Neural crest cell (in vitro differentiated cells): ENCODE measurements at regions not wholly inside any gene's neighbourhood (a gene's known extent, or its start where the extent isn't known, plus 50 kb on each side); places are given as distances from the start of the nearest gene placed in this dataset.

Experiments used
- DNase-seq: peaks from one replicate; pipeline ENCODE4 v3.0.0; 2021; ENCODE audit warnings: low read depth, mixed read lengths, low spot score
- H3K27ac Mint-ChIP-seq: one replicate; pipeline ENCODE4 v1.8.0; 2021; ENCODE audit warnings: mild to moderate bottlenecking, mixed read lengths; ENCODE audit not compliant: unreplicated experiment
- H3K27me3 Mint-ChIP-seq: 2 replicates; pipeline ENCODE4 v1.8.0; 2021; ENCODE audit warnings: low read depth, mild to moderate bottlenecking, mixed read lengths
- H3K36me3 Mint-ChIP-seq: 2 replicates; pipeline ENCODE4 v1.8.0; 2021; ENCODE audit warnings: low read depth, mild to moderate bottlenecking, mixed read lengths
- H3K4me1 Mint-ChIP-seq: 2 replicates; pipeline ENCODE4 v1.8.0; 2021; ENCODE audit warnings: mixed read lengths
- H3K4me3 Mint-ChIP-seq: one replicate; pipeline ENCODE4 v1.8.0; 2021; ENCODE audit warnings: mild to moderate bottlenecking, mixed read lengths
- H3K9me3 Mint-ChIP-seq: 2 replicates; pipeline ENCODE4 v1.8.0; 2021; ENCODE audit warnings: mixed read lengths
- TF ChIP-seq, protein P1 (sequence below): fragments of 200-600 bp; sonication (generic); conservative IDR thresholded peaks from 2 replicates; pipeline ENCODE4 v1.5.0; 2021; ENCODE audit warnings: antibody characterized with exemption, mild to moderate bottlenecking

DNA sequence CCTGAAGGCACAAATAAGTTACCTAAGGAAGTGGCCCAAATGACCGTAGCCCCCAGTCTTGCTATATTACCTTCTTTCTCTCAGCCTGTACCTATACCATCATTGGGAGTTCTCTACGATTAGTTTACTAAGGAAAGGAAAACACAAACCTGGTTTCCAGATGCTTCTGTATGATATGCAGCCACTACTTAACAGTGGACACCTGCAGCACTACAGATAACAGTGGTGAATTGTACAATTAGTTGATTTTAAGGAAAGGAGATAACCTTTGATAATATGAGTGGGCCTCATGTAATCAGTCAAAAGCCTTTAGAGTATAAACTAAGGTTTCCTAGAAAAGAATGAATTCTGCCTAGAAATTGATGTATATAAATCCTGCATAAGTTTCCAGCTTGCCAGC lies 1157.4 kb downstream of the KCNT2 start:
- Mint-ChIP-seq H3K4me1 (no peaks in the 10 kb centered on the region), H3K27ac (no peak overlapping the region), H3K27me3 (no peaks in the 10 kb centered on the region), H3K9me3 (peaks cover 12% of the 10 kb centered on the region), H3K4me3 (no peak overlapping the region), H3K36me3 (peaks cover 3% of the 10 kb centered on the region)
- no peak for DNase-seq
- TF ChIP-seq, protein P1, sequence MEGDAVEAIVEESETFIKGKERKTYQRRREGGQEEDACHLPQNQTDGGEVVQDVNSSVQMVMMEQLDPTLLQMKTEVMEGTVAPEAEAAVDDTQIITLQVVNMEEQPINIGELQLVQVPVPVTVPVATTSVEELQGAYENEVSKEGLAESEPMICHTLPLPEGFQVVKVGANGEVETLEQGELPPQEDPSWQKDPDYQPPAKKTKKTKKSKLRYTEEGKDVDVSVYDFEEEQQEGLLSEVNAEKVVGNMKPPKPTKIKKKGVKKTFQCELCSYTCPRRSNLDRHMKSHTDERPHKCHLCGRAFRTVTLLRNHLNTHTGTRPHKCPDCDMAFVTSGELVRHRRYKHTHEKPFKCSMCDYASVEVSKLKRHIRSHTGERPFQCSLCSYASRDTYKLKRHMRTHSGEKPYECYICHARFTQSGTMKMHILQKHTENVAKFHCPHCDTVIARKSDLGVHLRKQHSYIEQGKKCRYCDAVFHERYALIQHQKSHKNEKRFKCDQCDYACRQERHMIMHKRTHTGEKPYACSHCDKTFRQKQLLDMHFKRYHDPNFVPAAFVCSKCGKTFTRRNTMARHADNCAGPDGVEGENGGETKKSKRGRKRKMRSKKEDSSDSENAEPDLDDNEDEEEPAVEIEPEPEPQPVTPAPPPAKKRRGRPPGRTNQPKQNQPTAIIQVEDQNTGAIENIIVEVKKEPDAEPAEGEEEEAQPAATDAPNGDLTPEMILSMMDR = no peak

DNA sequence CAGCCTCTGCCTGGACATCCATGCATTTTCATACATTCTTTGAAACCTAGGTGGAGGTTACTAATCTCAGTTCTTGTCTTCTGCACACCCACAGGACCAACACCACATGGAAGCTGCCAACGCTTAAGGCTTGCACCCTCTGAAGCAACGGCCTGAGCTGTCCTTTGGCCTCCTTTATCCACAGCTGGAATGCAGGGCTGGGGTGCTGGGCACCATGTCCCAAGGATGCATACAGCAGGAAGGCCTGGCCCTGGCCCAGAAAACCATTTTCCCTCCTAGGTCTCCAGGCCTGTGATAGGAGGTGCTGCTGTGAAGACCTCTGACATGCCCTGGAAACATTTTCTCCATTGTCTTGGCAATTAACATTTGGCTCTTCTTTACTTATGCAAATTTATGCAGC lies 1168.6 kb downstream of the KCNT2 start:
- H3K36me3 Mint-ChIP-seq = no peaks in the 10 kb centered on the region
- no peak overlapping the region for H3K27ac Mint-ChIP-seq
- no peaks in the 10 kb centered on the region for H3K9me3 Mint-ChIP-seq
- DNase-seq = no peak
- no peaks in the 10 kb centered on the region for H3K27me3 Mint-ChIP-seq
- H3K4me3 Mint-ChIP-seq = no peak overlapping the region
- TF ChIP-seq, protein P1 = no peak
- H3K4me1 Mint-ChIP-seq = no peaks in the 10 kb centered on the region

DNA sequence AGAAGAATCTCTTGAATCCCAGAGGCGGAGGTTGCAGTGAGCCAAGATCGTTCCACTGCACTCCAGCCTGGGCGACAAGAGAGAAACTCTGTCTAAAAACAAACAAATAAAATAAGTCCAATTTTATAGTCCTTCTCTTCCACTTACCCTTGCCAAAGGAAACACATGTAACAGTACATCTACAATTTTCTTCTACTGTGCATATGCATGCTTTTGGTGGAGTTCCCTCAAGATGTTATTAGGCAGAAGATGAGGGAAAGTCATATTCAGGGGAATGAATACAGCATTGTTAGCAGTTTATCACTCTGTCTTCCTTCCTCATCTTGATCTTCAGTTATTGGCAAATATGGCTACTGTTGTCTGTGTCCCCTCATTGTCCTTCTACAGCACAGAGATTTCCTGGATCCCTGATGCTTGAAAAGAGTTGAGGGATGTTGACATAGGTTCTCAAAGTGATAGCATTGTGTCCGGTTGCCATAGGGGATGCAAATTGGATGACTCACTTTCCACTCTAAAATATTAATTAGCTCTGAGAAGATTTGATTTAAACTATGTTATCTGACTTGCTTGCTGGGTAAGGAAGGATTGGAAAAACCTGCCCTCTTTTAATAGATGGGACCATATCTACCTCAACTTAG lies 1173.6 kb downstream of the KCNT2 start:
- DNase-seq = no peak
- TF ChIP-seq, protein P1 = no peak
- Mint-ChIP-seq H3K4me1 (no peaks in the 10 kb centered on the region), H3K27me3 (no peaks in the 10 kb centered on the region), H3K9me3 (no peaks in the 10 kb centered on the region), H3K4me3 (no peak overlapping the region), H3K36me3 (no peaks in the 10 kb centered on the region), H3K27ac (no peak overlapping the region)

DNA sequence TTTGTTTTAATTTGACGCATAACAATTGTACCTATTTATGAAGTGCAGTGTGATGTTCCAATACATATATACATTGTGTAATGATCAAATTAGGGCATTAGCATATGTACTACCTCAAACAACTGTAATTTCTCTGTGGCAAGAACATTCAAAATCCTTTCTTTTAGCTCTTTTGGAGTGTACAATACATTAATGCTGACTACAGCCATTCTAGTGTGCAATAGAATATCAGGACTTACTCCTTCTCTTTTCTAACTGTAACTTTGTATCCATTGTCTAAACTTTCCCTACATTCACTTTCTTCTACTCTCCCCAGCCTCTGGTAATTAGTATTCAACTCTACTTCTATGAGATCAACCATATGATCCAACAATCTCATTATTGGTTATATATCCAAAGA lies 1177.4 kb downstream of the KCNT2 start:
- Mint-ChIP-seq H3K9me3 (no peaks in the 10 kb centered on the region), H3K36me3 (no peaks in the 10 kb centered on the region), H3K27ac (no peak overlapping the region), H3K4me1 (no peaks in the 10 kb centered on the region), H3K27me3 (no peaks in the 10 kb centered on the region), H3K4me3 (no peak overlapping the region)
- no peak for DNase-seq
- TF ChIP-seq, protein P1 = no peak

DNA sequence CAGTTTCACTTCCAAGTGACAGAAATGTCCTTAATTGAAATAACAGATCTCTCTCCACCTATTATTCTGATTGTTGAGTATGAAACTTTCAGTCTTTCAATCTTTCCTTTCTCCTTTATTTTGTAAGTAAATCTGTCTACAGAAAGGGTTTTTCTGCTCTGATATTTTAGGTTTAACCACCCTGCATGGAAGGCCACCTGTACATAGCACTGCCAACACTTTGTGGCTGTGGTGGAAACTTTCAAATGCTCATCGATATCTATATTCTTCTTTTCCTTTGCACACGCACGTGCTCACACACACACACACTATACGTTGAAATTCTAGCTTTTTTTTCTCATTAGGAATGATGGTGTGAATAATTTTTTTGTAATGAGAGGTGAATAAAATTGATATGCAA lies 1179.3 kb downstream of the KCNT2 start:
- H3K4me3 Mint-ChIP-seq = no peak overlapping the region
- DNase-seq = no peak
- no peaks in the 10 kb centered on the region for H3K9me3 Mint-ChIP-seq
- TF ChIP-seq, protein P1 = no peak
- H3K36me3 Mint-ChIP-seq = no peaks in the 10 kb centered on the region
- H3K27ac Mint-ChIP-seq = no peak overlapping the region
- no peaks in the 10 kb centered on the region for H3K27me3 Mint-ChIP-seq
- no peaks in the 10 kb centered on the region for H3K4me1 Mint-ChIP-seq
